GM18511 (cell line): ENCODE measurements at regions not wholly inside any gene's neighbourhood (a gene's known extent, or its start where the extent isn't known, plus 50 kb on each side); places are given as distances from the start of the nearest gene placed in this dataset.
"Not testable (repeated sequence)": the region's sequence is repeated elsewhere in the genome, so short reads cannot be mapped to it uniquely, and the experiment has no call there.

Source experiments
- ATAC-seq: cut with Tn5 transposase; IDR thresholded peaks from one replicate; pipeline ENCODE4 v1.9.1; 2021; ENCODE audit warnings: mild to moderate bottlenecking, moderate library complexity; ENCODE audit not compliant: unreplicated experiment

DNA sequence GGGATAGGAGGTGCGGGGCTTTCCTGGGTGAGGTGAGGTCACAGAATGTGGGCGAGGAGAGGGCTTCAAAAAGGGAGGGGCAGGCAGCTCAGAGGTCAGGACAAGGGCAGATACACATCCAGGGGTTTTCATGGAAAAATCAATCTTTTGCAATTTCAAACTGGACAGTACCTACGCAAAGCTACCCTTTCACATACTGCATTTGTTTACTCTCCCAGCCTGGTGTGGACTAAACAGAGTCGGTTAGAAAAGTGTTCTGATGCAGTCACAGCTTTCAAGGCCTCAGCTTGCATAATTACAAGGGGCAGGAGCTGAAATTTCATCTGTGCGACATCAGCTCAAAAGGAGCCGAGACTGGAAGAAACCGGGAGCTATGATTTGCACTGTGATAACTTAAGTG lies 309.9 kb upstream of the SOX1 start:
- ATAC-seq = not testable (repeated sequence)

DNA sequence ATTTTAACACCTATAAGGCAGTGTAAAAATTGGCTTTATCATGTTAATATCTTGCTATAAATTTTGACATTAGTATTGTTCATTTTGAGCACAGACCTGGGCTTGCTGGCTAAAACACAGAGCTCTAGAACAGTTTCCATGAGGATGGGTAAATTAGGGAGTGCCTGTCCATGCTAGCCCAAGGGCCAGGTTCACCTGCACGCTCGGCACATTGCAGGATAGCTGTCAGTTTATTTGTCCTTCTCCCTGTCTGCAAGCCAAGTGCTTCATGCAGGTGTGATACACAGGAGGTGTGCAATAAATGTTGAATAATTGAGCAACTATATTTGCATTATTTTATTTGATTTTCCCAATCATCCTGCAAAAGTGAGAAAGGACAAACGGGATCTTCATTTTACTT lies 309.3 kb upstream of the SOX1 start:
- ATAC-seq = not testable (repeated sequence)

DNA sequence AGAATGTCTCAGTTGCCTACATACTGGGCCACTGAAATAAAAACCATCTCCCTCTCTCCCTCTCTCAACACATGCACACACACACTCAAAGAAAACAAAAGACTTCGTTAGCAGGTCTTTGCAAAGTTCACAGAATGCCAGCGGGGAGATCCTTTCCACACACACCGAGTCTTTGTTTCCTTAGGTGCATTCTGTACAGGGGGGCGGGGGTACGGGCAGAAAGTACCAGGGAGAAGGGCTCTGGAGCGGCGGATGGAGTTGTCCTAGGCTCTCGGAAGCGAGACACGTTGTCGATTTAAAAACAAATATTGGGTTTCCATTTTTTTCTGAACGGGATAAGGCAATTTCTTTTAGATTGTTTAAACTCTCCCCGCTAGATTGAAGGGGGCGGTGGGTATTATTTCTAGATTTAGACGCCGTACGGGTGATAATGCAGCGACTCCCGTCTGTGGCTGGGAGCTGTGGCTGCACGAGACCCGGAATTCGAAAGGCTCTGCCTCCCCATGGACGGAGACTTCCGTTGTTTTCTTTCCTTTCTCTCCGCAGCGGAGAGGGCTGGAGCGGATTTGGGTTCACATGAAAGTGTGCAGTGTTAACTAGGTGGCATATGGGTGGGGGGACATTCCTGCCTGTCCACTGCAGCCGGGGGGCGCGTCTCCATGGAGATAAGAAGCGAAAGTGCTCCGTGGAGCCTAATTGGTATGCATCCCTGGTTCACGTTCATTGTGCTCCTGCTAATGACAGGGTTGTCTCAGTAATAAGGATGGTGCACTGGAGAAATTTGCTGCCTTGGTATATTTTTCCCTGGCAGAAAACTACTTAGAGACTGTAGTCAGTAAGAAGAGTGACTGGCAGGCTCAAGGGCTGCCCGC lies 303.7 kb upstream of the SOX1 start:
- not testable (repeated sequence) for ATAC-seq

DNA sequence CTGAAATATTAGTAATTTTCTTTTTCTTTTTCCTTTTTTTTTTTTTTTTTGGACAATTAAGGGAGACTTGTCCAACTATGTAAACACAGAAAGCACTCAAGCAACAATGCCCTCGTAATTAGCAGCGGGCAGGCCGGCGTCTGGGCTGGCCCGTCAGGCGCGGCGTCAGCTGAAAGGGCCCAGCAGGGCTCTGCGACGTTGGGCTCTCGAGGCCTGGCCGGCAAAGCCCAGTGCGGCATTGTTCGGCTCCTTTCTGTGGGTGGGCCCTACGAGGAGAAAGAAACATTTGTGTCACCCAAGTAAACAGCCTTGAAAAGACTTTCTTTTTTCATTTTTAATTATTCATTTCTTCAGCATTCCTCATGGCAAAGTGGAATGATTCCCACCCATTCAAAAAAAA lies 302.4 kb upstream of the SOX1 start:
- not testable (repeated sequence) for ATAC-seq

DNA sequence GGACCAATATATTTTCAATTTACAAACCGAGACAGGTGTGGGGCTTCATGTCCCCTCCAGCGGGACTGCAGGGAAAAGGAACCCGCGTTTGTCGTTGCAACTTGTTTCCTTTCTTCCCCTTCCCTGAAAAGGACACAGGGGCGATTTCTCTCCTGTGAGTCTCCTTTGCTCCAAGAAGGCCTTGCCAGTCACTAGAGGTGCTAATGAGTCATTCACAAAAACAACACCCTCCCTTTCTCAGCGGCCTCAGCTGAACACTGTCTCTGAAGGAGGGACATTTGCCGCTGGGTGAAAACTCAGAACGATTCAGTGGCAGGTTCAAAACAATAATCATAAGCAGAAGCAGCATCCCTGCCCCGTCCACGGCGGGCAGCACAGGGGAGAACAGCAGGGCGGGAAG lies 302.0 kb upstream of the SOX1 start:
- not testable (repeated sequence) for ATAC-seq

DNA sequence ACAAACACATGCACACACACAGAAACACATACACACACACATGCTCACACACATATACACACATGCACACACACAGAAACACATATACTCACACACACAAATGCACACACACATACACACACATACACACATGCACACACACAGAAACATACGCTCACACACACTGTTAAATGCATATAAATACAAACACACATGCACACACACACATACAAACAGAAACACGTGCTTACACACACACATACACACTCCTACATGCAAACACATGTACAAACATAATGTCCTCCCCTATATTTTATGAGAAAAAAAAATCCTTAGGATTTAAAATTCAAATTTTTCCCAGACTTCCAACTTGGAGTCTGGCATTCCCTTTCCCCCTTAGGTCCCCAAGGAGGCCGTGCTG lies 291.2 kb upstream of the SOX1 start:
- not testable (repeated sequence) for ATAC-seq

DNA sequence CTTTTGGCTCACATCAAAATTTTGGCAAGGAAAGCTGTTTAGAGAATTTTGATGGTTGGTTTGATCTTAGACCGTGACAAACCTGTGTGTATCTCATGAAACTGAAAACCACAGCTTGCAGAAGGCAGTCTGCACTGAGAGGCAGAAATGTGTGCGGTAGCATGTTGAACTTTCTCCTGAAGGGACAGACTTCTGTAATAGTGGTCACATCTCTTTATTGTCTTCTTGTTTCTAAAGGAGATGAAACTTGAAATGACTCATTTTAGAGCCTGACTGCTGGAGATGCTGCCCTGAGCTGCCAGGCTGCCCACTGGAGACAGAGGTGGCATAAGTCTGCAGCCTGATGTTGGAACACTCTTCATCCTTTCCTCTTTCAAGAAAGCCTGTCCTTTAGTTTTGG lies 289.6 kb upstream of the SOX1 start:
- peak; percentile 61 for ATAC-seq

DNA sequence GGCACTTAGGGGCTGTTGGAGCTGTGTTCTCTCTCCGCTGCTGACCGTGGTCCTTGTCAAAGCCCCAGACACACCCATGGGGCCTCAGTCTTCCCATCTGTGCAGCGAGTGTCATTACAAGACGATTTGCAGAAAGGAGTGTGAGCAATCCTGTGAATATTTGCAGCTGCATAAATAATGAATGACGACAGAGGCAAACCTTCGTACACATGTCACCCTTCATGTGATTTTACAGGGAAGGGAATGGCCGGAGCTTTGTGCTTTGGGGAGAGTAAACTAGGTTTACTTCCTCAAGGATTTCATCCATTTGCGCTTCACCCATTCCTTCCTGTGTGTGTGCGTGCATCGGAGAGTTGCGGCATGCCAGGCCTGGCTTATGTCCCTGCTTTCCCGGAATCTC lies 285.6 kb upstream of the SOX1 start:
- not testable (repeated sequence) for ATAC-seq

DNA sequence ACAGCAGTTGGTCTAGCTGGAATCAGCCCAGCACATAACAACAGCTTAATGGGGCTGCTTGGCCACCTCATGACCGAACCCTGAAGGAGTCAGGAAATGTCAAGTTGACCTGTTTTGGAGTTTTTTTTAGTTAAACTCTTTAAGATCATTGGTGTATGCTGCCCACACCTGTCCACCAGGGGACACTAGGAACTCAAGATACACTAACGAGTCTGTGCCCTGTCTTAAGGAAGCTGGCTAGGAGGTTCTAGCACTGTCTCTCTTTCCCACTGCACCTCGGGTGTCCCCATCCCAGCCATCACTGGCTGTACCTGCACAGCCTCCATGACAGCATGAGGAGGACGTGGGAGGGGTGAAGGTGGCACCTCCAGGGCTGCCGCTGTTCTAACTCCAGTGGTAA lies 279.6 kb upstream of the SOX1 start:
- ATAC-seq = not testable (repeated sequence)

DNA sequence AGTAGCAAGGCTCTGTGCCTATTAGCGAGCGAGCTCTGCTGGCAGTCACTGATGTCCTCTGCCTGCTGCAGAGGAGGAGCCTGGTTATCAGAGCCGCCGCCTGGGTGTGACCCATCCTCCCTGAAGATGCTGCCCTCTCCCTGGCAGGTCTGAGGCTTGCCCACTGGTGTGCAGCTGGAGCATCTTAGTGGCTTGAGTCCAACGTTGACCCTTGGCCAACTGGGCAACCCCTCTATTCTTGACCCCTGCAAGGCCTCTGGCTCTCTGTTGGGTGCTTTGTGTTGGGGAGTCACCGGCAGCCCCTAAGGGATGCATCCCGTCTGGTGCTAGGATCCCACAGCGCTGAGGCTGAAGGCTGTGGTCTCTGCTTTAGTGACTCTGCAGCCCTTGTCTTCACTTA lies 277.9 kb upstream of the SOX1 start:
- no peak for ATAC-seq

DNA sequence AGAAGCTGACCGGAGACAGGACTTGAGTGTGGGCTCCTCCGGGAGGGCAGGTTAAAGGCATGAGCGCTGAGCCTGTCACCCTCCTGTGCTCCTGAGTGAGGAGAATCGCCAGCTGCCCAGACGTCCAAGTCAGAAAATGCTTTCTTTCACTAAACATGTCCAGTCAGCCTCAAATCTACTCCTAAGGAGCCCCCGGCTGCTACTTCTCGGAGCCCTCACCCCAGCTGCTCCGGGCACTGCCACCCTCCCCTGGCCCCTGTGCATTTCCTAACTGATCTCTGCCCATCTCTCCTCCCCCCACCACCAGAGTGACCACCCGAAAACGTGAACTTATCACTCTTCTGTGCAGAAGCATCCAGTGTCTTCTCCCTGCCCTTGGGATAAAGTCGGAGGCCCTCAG lies 277.5 kb upstream of the SOX1 start:
- no peak for ATAC-seq

DNA sequence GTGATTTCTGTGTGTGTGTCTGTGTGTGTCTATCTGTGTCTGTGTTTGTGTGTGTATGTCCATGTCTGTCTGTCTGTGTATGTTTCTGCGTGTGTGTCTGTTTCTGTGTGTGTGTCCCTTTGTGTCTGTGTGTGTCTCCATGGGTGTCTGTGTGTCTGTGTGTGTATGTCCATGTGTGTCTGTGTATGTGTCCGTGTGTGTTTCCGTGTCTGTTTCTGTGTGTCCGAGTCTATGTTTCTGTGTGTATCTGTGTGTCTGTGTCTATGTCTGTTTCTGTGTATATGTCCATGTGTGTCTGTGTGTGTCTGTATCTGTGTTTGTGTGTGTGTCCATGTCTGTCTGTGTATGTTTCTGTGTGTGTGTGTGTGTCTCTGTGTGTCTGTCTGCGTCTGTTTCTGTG lies 276.3 kb upstream of the SOX1 start:
- no peak for ATAC-seq

DNA sequence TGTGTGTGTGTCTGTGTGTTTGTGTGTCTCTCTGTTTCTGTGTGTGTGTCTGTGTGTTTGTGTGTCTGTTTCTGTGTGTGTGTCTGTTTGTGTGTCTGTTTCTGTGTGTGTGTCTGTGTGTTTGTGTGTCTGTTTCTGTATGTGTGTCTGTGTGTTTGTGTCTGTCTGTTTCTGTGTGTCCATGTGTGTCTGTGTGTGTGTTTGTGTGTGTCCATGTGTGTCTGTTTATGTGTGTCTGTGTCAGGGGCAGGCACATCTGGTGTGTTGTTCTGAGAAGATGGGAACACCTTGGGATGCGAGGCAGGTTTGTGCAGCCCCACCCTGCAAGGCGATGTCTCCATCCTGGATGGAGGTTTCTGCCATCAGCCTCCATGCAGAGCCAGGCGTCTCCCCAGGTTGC lies 275.8 kb upstream of the SOX1 start:
- ATAC-seq = no peak

DNA sequence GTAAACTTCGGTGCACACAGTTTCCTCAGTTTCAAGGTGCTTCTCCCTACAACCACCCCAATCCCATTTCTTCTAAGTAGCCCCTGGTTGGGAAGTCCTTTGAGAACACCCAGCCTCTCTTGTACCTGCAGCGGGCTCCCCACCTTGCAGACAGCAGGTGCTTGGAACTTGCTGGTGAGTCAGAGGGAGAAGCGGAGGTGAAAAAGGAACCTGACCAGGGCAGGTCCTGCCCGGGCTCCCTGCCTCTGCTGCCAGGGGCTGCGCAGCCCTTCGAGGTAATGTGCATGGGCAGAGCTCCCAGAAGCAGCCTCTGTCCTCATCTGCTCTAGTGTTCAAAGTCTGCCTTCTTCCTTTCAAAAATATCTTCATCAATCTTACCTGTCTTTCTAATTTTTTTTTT lies 274.0 kb upstream of the SOX1 start:
- ATAC-seq = no peak
